SH-SY5Y (cell line): ENCODE measurements at regions not wholly inside any gene's neighbourhood (a gene's known extent, or its start where the extent isn't known, plus 50 kb on each side); places are given as distances from the start of the nearest gene placed in this dataset.

Source experiments
- GATA2 ChIP-seq: IDR thresholded peaks from 2 replicates; pipeline ENCODE4 v1.6.1; 2011; ENCODE audit warnings: mild to moderate bottlenecking, low read depth, low read length
- GATA3 ChIP-seq: IDR thresholded peaks from 2 replicates; pipeline ENCODE4 v1.6.1; 2011; ENCODE audit warnings: low read depth, mild to moderate bottlenecking, low read length, moderate library complexity

- TF ChIP-seq GATA3 = no peak
- no peak for TF ChIP-seq GATA2
Observed at GRCh38 chr18:11305507-11305906, 156.1 kb upstream of the PIEZO2 start.
